ENCODE measurements at regions not wholly inside any gene's neighbourhood (a gene's known extent, or its start where the extent isn't known, plus 50 kb on each side); places are given as distances from the start of the nearest gene placed in this dataset.
A peak's percentile ranks its signal among the peaks of the same experiment; 100 is the strongest.

DNA sequence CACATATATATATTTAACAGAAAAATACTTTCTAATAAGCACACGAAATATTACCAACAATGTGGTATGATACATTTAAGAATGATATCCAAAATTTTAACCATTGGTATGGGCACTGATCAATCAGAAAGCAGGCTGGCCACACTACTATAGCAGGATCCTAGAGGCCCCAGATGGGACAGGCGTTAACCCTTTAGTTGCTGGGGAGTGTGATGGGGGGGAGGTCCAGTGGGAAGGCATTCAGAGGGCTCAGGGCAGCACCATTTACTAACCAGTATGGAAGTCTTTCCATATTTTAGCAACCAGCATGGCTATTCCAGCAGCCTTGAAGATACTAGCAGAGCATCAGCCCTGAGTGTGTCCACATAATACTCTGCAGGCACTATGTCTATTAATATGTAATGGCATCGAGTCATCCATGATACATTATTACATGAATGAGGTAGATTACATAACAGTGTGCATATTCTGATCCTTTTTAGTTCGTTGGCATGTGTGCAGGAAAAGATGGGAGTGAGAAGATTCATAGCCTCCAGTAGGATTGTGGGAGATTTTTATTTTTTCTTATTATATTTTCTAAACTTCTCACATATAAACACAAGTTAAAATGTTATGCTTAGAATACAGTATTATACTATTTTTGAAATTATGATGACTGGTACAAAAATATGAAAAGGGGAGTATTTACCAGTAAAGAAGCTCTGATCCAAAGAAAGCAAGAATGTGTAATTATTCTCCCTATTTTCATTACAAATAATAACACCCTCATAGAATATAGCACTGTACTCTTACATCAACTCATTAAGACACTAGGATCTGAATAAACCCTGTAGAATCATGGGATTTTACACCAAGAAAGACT, 78.9 kb downstream of the FAM217A start:
- DNase-seq, result no peak

DNA sequence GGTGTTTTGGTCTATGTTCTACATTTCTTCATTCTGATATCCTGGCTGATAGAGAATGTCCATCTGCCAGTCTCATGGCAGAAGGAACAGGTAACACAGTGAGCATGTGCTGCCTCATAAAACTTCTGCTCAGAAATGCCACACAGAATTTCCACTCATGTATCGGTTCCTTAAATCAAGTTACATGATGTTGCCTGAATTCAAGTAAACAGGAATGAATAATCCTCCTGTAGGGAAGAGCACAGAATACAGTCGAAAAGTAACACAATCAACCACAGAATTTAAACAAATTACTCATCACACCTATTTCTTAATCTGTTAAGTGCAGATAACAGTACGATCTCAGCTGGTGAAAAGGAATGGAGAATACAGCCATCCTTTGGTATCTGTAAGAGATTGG, 74.7 kb downstream of the FAM217A start:
- no peak for DNase-seq

DNA sequence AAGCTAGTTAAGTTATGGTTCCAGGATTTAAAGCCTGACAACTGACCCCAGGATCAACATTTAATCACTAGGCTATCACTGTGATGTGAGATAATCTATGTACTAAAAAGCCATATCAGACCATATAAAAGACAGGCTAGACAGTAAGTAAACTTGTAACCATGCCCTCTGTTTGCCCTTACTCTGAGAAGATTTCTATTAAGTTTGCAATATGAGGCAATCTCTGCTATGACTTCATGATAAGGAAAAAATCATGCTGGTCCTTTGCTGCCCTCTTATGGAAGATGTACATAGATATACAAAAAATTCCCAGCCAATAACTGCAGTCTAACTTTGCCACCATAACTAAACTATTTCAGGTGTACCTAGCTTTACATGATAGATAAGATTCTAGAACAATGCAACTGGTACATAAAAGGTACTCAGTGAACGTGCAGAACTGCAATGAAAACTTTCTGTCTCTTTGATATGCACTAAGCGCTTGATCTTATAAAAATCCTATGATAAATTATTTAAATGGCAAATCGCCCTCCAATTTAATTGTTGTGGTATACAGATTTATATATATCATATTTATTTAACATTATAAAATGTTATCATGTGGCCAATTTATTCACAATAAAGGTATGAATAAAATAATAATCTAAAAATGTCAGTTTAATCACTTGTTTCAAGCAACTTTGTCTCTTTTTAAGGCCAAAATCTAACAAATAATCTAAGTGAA, 70.5 kb downstream of the FAM217A start:
- peak; percentile 66 to 79 (median 70) for DNase-seq

DNA sequence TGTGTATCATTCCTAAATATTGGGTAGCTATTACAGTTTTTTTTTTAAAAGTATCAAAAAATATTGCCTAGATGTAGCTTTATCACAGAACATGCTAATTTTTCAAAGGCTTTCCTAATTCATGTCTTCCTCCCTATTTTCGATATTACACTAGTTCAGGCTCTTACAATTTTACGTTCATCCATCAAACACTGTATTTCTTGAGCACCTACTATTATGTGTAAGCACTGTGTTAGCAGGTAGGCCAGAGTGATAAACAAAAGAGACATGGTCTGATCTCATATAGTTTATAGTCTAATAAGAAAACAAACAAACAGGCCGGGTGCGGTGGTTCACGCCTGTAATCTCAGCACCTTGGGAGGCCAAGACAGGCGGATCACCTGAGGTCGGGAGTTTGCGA, 69.5 kb downstream of the FAM217A start:
- DNase-seq, result no peak

DNA sequence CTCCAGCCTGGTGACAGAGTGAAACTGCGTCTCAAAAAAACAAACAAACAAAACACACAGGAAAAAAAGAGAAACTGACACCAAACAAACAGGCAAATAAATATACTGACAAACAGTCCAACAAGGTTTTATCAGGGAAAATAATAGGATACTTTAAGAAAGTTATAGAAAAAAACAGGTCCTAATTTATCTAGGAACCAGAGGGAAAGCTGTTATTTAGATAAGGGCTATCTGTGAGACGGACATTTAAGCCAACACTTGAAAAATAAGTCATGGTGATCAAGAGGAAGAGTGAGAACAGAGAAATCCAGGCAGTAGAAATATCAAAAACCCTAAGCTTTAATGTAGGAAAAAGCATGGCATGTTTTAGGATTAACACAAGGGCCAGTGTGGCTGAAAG, 68.9 kb downstream of the FAM217A start:
- no peak for DNase-seq

DNA sequence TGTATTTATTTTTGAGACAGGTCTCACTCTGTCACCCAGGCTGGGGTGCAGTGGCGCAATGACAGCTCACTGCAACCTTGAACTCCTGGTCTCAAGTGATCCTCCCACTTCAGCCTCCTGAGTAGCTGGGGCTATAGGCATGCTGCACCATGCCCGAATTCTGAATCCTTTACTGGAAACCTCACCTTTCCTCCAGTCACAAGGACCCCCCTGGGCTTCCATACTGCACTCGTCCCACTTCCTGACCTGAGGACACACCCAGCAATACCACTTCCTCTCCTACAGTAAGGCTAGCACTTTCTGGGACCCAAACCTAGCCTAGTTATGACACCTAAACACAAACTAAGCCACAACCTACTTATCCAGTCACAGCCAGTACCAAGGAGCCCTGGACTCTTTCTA, 68.2 kb downstream of the FAM217A start:
- DNase-seq, result no peak

DNA sequence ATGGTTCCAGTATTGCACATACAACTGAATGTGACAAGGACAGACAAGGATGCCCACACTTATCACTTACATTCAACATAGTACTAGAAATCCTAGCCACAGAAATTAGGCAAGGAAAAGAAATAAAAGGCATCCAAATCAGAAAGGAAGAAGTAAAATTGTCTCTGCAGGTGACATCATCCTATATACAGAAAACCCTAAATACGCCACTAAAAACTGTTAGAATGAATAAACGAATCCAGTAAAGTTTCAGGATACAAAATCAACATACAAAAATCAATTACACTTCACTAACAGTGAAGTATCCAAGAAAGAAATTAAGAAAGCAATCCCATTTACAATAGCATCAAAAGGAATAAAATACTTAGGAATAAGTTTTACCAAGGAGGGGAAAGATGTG, 66.1 kb downstream of the FAM217A start:
- no peak for DNase-seq

DNA sequence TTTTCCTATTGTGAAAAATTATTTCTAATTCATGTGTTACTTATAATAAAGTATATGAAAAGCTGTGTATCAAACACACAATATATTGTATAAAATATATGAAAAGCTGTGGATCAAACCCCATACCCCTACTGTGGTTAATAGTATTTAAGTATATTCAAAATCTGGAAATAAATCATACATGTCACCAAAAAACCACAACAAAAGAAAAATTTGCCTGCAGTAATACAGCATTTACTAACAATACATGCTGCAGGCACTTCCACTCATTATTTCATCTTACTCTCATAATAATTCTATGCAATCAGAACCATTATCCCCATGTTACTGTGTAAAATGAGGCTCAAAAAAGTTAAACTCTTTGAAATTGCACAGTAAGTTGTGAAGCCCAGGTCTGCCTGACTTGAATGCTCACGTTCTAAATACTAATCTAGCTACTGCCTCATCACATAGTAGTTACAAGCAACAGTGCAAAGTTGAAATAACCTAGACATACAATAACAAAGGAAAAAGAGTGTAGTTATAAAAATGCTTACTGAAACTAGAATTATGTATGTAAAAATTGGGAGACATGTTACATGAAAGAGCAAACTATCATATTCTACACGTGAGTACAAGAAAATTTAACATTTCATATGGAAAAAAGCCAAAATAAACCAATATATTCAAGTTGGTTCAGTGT, 61.7 kb downstream of the FAM217A start:
- DNase-seq, result peak in 1 of 3 donors; percentile 46

DNA sequence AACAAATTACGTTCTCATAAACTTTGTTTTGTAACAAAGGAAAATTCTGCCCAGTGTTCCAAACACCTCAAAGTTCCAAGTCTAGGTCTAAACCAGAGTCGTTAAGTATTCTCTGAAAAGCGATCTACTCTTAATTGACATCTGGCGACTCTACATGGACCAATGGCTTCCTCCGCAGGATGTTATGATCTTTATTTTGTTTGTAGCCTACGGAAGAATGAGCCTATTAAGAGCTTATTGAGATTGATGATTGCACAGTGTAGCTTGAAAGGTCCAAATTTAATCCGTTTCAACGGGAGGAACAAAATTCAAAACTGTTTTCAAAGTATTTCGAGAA, 61.1 kb downstream of the FAM217A start:
- DNase-seq, result peak in 1 of 3 donors; percentile 45

DNA sequence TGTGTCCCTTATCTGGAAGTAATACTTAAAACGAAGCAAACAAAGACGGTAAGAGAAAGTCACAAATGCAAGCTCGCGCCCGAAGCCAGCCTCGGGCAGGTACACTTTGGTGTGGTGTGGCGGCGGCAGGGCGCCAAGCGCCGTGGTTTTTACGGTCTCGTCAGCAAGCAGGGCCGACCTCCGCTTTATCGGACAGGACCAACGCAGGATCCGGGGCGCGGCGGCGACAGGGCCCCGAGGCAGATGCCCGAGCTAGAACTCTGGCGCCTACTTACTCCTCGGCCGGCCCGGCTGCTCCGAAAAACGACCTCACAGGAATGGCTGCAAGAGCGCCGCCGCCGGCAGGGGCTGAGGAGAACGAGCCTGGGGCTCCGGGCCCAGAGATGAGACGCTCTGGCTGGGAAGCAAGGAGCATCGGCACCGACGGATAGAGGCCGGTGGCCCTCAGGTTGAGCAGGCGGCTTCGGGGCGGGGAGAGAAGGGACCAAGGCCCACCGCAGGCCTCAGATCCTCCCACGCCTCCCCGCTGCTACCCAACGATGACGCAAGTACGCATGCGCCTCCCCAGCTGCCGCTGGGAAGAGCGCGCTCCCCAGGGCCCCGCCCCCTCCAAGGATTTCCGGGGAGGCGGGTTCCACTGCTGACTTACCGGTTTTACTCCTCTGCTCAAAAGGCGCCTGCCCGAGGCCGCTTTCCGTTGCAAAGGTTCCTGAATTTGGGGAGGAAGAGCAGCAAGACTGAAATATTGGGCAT, 60.6 kb downstream of the FAM217A start:
- DNase-seq, result peak; percentile 97 to 99 (median 97)
